GM13976 (cell line): ENCODE measurements at regions not wholly inside any gene's neighbourhood (a gene's known extent, or its start where the extent isn't known, plus 50 kb on each side); places are given as distances from the start of the nearest gene placed in this dataset.

Experiments
- DNase-seq: peaks from one replicate; pipeline ENCODE4 v3.0.0; 2012; ENCODE audit warnings: low spot score
- CTCF ChIP-seq: IDR thresholded peaks from 2 replicates; pipeline ENCODE4 v1.5.1; 2012; ENCODE audit warnings: borderline replicate concordance, mild to moderate bottlenecking; ENCODE audit not compliant: insufficient read depth; ENCODE audit errors: extremely low read depth, missing control alignments, control extremely low read depth
- in situ Hi-C: fragments of 300-500 bp; cut with MboI; formaldehyde crosslinking; loops from one replicate; pipeline ENCODE4 v1.12.0; 2022; ENCODE audit warnings: low sequenced_read_pairs, mixed read lengths, inconsistent platforms; ENCODE audit not compliant: unreplicated experiment

GRCh38 chr21:35332841-35333426, 283.8 kb upstream of the RUNX1 start:
- in situ Hi-C loops = no loop called here
- no peak for TF ChIP-seq CTCF
- DNase-seq = no peak

- DNase-seq = no peak
- in situ Hi-C loops = no loop called here
- TF ChIP-seq CTCF = no peak
These were observed 281.0 kb upstream of the RUNX1 start for GRCh38 chr21:35329940-35330660.

GRCh38 chr21:35328856-35329455, 279.9 kb upstream of the RUNX1 start:
- no peak for DNase-seq
- no peak for TF ChIP-seq CTCF
- in situ Hi-C loops = no loop called here

- in situ Hi-C loops = no loop called here
- TF ChIP-seq CTCF = no peak
- DNase-seq = no peak
These were observed 277.6 kb upstream of the RUNX1 start for GRCh38 chr21:35326677-35327076.

- DNase-seq = no peak
- TF ChIP-seq CTCF = no peak
- in situ Hi-C loops = no loop called here
These were observed 276.9 kb upstream of the RUNX1 start for GRCh38 chr21:35325953-35326352.

- DNase-seq = no peak
- no peak for TF ChIP-seq CTCF
- in situ Hi-C loops = no loop called here
These were observed 275.5 kb upstream of the RUNX1 start for GRCh38 chr21:35324372-35325220.
